ENCODE measurements at regions not wholly inside any gene's neighbourhood (a gene's known extent, or its start where the extent isn't known, plus 50 kb on each side); places are given as distances from the start of the nearest gene placed in this dataset.

- CTCF ChIA-PET = no interaction called here
- no peak overlapping the region for H2AFZ ChIP-seq (ENCODE audit: insufficient read depth, low read depth, low read length, poor library complexity, severe bottlenecking)
- H3K4me2 ChIP-seq (replicated peaks; ENCODE audit: low read depth, low read length, poor library complexity, severe bottlenecking) = no peak overlapping the region
- Mint-ChIP-seq H3K4me3 (no peak overlapping the region), H3K27ac (no peak overlapping the region), H3K27me3 (peaks cover 27% of the 10 kb centered on the region), H3K9me3 (ENCODE audit: insufficient read depth) (peaks cover 3% of the 10 kb centered on the region), H3K4me1 (peaks cover 10% of the 10 kb centered on the region)
- H3K27ac ChIP-seq (ENCODE audit: low read length in 2 of 2) = no peak overlapping the region
- intact Hi-C loops (cut with micrococcal nuclease) = no loop called here
- H3K9me3 ChIP-seq (ENCODE audit: control extremely low read depth in 1 of 3, control insufficient read depth in 2 of 3, insufficient read depth in 1 of 3, low read length in 2 of 3) = peaks cover 2 to 13% (median 3%) of the 10 kb centered on the region in 3 donors
- no peaks in the 10 kb centered on the region for H4K20me1 ChIP-seq (ENCODE audit: control insufficient read depth, insufficient read depth, low read length, poor library complexity, severe bottlenecking)
- H3K36me3 ChIP-seq (replicated peaks in 1 of 2; ENCODE audit: control extremely low read depth in 1 of 2, control insufficient read depth in 1 of 2, extremely low read depth in 1 of 2, insufficient read depth in 2 of 2, low read length in 1 of 2) = no peaks in the 10 kb centered on the region
- ATAC-seq (ENCODE audit: low read depth) = no peak
- POLR2A ChIA-PET = no interaction called here
- no peak overlapping the region for H3K9ac ChIP-seq (ENCODE audit: low read length)
- peaks cover 10 to 11% of the 10 kb centered on the region in 2 donors for H3K4me1 ChIP-seq (ENCODE audit: control insufficient read depth in 2 of 2, insufficient read depth in 2 of 2, low read length in 2 of 2)
- WGBS (ENCODE audit: insufficient coverage) = 97% methylated on average over 6 of the region's 11 CpGs
- H3K79me2 ChIP-seq (ENCODE audit: control insufficient read depth, insufficient read depth, low read length) = no peaks in the 10 kb centered on the region
- H3K27me3 ChIP-seq (replicated peaks in 1 of 4; ENCODE audit: control extremely low read depth in 1 of 4, control insufficient read depth in 3 of 4, insufficient read depth in 4 of 4, low read length in 3 of 4) = peaks cover 0 to 22% (median 5%) of the 10 kb centered on the region in 4 experiments
- DNase-seq = no peak
- no peak for TF ChIP-seq EZH2 (IDR thresholded peaks at IDR 0.05; ENCODE audit: borderline replicate concordance, insufficient read depth, low read depth, low read length, poor library complexity, severe bottlenecking)
- TF ChIP-seq, protein P1, sequence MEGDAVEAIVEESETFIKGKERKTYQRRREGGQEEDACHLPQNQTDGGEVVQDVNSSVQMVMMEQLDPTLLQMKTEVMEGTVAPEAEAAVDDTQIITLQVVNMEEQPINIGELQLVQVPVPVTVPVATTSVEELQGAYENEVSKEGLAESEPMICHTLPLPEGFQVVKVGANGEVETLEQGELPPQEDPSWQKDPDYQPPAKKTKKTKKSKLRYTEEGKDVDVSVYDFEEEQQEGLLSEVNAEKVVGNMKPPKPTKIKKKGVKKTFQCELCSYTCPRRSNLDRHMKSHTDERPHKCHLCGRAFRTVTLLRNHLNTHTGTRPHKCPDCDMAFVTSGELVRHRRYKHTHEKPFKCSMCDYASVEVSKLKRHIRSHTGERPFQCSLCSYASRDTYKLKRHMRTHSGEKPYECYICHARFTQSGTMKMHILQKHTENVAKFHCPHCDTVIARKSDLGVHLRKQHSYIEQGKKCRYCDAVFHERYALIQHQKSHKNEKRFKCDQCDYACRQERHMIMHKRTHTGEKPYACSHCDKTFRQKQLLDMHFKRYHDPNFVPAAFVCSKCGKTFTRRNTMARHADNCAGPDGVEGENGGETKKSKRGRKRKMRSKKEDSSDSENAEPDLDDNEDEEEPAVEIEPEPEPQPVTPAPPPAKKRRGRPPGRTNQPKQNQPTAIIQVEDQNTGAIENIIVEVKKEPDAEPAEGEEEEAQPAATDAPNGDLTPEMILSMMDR (IDR thresholded peaks at IDR 0.05) = no peak
- H3K4me3 ChIP-seq (ENCODE audit: control extremely low read depth in 1 of 5, extremely low read depth in 1 of 5, insufficient read depth in 1 of 5, low read depth in 2 of 5, low read length in 4 of 5) = no peak overlapping the region
Measured at GRCh38 chr9:91119142-91119541, 242.6 kb downstream of the AUH start.

DNA sequence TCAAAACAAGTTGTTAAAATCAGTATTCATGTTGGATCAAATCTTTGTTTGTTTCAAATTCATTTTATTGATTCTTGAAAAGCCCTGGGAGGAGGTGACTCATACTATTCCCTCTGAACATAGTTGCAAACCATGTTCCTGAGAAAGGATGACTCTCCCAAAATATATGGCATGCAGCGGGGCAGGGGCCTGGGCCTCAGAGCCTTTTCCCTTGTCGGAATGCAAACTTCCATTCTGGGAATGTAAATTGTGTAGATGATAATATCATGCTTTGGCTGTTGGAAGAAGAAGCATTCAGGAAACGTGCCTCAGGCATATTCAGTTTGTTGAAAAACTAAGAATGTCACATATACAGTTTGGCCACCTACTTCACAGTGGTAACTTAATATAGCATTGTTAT is 242.0 kb downstream of the AUH start:
- Histone ChIP-seq H3K79me2 (ENCODE audit: control insufficient read depth, insufficient read depth, low read length) (no peaks in the 10 kb centered on the region), H3K4me3 (ENCODE audit: control extremely low read depth in 1 of 5, extremely low read depth in 1 of 5, insufficient read depth in 1 of 5, low read depth in 2 of 5, low read length in 4 of 5) (no peak overlapping the region), H3K9ac (ENCODE audit: low read length) (no peak overlapping the region), H3K4me2 (replicated peaks; ENCODE audit: low read depth, low read length, poor library complexity, severe bottlenecking) (no peak overlapping the region), H3K27me3 (replicated peaks in 1 of 4; ENCODE audit: control extremely low read depth in 1 of 4, control insufficient read depth in 3 of 4, insufficient read depth in 4 of 4, low read length in 3 of 4) (peaks cover 0 to 22% (median 5%) of the 10 kb centered on the region in 4 experiments), H3K4me1 (ENCODE audit: control insufficient read depth in 2 of 2, insufficient read depth in 2 of 2, low read length in 2 of 2) (peaks cover 10 to 11% of the 10 kb centered on the region in 2 donors), H3K27ac (ENCODE audit: low read length in 2 of 2) (no peak overlapping the region), H4K20me1 (ENCODE audit: control insufficient read depth, insufficient read depth, low read length, poor library complexity, severe bottlenecking) (no peaks in the 10 kb centered on the region), H2AFZ (ENCODE audit: insufficient read depth, low read depth, low read length, poor library complexity, severe bottlenecking) (no peak overlapping the region), H3K36me3 (replicated peaks in 1 of 2; ENCODE audit: control extremely low read depth in 1 of 2, control insufficient read depth in 1 of 2, extremely low read depth in 1 of 2, insufficient read depth in 2 of 2, low read length in 1 of 2) (no peaks in the 10 kb centered on the region), H3K9me3 (ENCODE audit: control extremely low read depth in 1 of 3, control insufficient read depth in 2 of 3, insufficient read depth in 1 of 3, low read length in 2 of 3) (peaks cover 2 to 13% (median 3%) of the 10 kb centered on the region in 3 donors)
- TF ChIP-seq, protein P1 (IDR thresholded peaks at IDR 0.05) = no peak
- no peak for TF ChIP-seq EZH2 (IDR thresholded peaks at IDR 0.05; ENCODE audit: borderline replicate concordance, insufficient read depth, low read depth, low read length, poor library complexity, severe bottlenecking)
- Mint-ChIP-seq H3K4me3 (no peak overlapping the region), H3K27ac (no peak overlapping the region), H3K4me1 (peaks cover 10% of the 10 kb centered on the region), H3K27me3 (peaks cover 27% of the 10 kb centered on the region), H3K9me3 (ENCODE audit: insufficient read depth) (peaks cover 3% of the 10 kb centered on the region)
- no CpG with 5 or more reads among the region's 3 CpGs for WGBS (ENCODE audit: insufficient coverage)
- intact Hi-C loops (cut with micrococcal nuclease) = no loop called here
- CTCF ChIA-PET = no interaction called here
- DNase-seq (no peak), ATAC-seq (ENCODE audit: low read depth) (no peak)
- POLR2A ChIA-PET = no interaction called here
